ENCODE measurements at regions not wholly inside any gene's neighbourhood (a gene's known extent, or its start where the extent isn't known, plus 50 kb on each side); places are given as distances from the start of the nearest gene placed in this dataset.

DNA sequence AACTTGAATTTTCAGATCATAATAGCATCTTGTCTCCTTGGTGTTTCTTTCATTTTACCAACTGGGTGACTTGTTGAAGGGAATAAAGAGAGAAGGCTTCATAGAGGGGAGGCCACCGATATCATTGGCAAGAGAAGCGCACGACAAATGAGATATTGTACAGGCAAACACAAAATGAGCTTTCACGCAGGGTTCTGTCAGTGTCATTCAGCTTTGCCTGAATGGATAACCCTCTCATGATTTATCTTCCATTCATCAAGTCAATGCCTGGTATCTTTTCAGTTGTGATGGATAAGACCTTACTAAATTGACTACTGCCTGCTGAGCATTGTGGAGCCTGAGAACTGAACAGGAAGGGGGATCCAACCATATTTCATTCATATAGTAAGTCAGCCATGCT lies 188.6 kb upstream of the EPHA3 start:
- TF ChIP-seq, protein P1, sequence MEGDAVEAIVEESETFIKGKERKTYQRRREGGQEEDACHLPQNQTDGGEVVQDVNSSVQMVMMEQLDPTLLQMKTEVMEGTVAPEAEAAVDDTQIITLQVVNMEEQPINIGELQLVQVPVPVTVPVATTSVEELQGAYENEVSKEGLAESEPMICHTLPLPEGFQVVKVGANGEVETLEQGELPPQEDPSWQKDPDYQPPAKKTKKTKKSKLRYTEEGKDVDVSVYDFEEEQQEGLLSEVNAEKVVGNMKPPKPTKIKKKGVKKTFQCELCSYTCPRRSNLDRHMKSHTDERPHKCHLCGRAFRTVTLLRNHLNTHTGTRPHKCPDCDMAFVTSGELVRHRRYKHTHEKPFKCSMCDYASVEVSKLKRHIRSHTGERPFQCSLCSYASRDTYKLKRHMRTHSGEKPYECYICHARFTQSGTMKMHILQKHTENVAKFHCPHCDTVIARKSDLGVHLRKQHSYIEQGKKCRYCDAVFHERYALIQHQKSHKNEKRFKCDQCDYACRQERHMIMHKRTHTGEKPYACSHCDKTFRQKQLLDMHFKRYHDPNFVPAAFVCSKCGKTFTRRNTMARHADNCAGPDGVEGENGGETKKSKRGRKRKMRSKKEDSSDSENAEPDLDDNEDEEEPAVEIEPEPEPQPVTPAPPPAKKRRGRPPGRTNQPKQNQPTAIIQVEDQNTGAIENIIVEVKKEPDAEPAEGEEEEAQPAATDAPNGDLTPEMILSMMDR (IDR thresholded peaks at IDR 0.05; ENCODE audit: insufficient read depth in 1 of 2, low read depth in 1 of 2, low read length in 1 of 2, severe bottlenecking in 1 of 2, unreplicated experiment in 1 of 2), result no peak

DNA sequence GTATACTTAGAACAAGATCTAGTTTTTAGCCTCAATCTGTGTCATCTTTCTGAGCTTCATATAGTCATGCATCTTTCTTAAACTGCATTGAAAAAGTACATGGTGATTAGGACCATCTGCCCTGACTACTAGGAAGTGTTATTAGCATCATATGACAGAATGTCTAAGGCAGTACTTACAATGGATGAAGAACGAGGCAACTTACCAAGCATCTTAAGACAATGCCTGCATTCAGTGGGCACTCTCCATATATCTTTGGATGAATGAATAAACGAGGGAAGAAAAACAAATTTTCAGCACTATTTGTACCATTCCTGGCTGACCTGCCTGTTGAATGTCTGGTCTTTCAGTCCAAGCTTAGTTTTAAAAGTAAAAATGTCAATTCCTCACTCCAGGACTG lies 185.4 kb upstream of the EPHA3 start:
- no peak for DNase-seq
- H3K27me3 ChIP-seq (replicated peaks; ENCODE audit: control insufficient read depth, insufficient read depth, low read length), result no peaks in the 10 kb centered on the region
- CTCF ChIA-PET, result no interaction called here
- H3K4me1 Mint-ChIP-seq (ENCODE audit: low read depth, unreplicated experiment), result no peaks in the 10 kb centered on the region
- no peak overlapping the region for H3K4me3 ChIP-seq (ENCODE audit: low read depth, low read length)
- H3K27me3 Mint-ChIP-seq (ENCODE audit: insufficient read depth, unreplicated experiment), result no peaks in the 10 kb centered on the region
- BruUV-seq (replicated peaks), result no TSS peak
- no peak overlapping the region for H3K27ac Mint-ChIP-seq (ENCODE audit: unreplicated experiment)
- no peaks in the 10 kb centered on the region for H3K36me3 ChIP-seq (ENCODE audit: control insufficient read depth, insufficient read depth, low read length)
- no peaks in the 10 kb centered on the region for H3K9me3 Mint-ChIP-seq (ENCODE audit: unreplicated experiment)
- no peaks in the 10 kb centered on the region for H3K9me3 ChIP-seq
- TF ChIP-seq, protein P1 (IDR thresholded peaks at IDR 0.05; ENCODE audit: insufficient read depth in 1 of 2, low read depth in 1 of 2, low read length in 1 of 2, severe bottlenecking in 1 of 2, unreplicated experiment in 1 of 2), result no peak
- no peaks in the 10 kb centered on the region for H3K36me3 Mint-ChIP-seq (ENCODE audit: insufficient read depth, unreplicated experiment)
- intact Hi-C loops (cut with micrococcal nuclease; ENCODE audit: unreplicated experiment), result no loop called here
- no peak overlapping the region for H3K4me3 Mint-ChIP-seq (ENCODE audit: unreplicated experiment)
- POLR2A ChIA-PET, result no interaction called here
- no peaks in the 10 kb centered on the region for H3K4me1 ChIP-seq

More for the DNA sequence above, 188.6 kb upstream of the EPHA3 start:
- Mint-ChIP-seq H3K4me3 (ENCODE audit: unreplicated experiment) (no peak overlapping the region), H3K4me1 (ENCODE audit: low read depth, unreplicated experiment) (no peaks in the 10 kb centered on the region), H3K9me3 (ENCODE audit: unreplicated experiment) (no peaks in the 10 kb centered on the region), H3K27me3 (ENCODE audit: insufficient read depth, unreplicated experiment) (peaks cover 3% of the 10 kb centered on the region), H3K27ac (ENCODE audit: unreplicated experiment) (no peak overlapping the region), H3K36me3 (ENCODE audit: insufficient read depth, unreplicated experiment) (no peaks in the 10 kb centered on the region)
- Histone ChIP-seq H3K4me1 (no peaks in the 10 kb centered on the region), H3K9me3 (no peaks in the 10 kb centered on the region), H3K36me3 (ENCODE audit: control insufficient read depth, insufficient read depth, low read length) (no peaks in the 10 kb centered on the region), H3K27me3 (replicated peaks; ENCODE audit: control insufficient read depth, insufficient read depth, low read length) (no peaks in the 10 kb centered on the region), H3K4me3 (ENCODE audit: low read depth, low read length) (no peak overlapping the region)
- intact Hi-C loops (cut with micrococcal nuclease; ENCODE audit: unreplicated experiment), result no loop called here
- POLR2A ChIA-PET, result no interaction called here
- CTCF ChIA-PET, result no interaction called here
- no peak for DNase-seq
- no TSS peak for BruUV-seq (replicated peaks)

DNA sequence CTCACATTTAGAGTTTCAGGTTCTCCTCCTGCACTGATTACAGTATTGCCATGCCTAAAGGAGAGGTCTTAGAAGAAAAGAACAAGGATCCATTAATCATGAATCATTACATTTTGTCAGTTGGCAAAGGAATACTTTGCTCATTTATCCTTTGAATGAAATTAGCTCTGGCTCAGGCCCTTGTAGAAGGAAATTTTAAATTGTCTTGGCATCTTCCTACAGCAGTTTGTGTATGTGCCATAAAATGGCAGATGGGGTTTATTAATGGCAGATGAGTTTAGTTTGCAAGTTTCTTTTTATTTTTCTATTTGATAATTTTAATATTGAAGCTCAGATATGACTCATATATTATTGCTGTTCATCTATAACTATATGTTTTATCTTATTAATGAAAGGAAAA lies 181.2 kb upstream of the EPHA3 start:
- H3K27me3 Mint-ChIP-seq (ENCODE audit: insufficient read depth, unreplicated experiment), result peaks cover 3% of the 10 kb centered on the region
- no peaks in the 10 kb centered on the region for H3K4me1 Mint-ChIP-seq (ENCODE audit: low read depth, unreplicated experiment)
- Histone ChIP-seq H3K4me3 (ENCODE audit: low read depth, low read length) (no peak overlapping the region), H3K9me3 (no peaks in the 10 kb centered on the region), H3K36me3 (ENCODE audit: control insufficient read depth, insufficient read depth, low read length) (no peaks in the 10 kb centered on the region), H3K27me3 (replicated peaks; ENCODE audit: control insufficient read depth, insufficient read depth, low read length) (no peaks in the 10 kb centered on the region), H3K4me1 (no peaks in the 10 kb centered on the region)
- no peaks in the 10 kb centered on the region for H3K36me3 Mint-ChIP-seq (ENCODE audit: insufficient read depth, unreplicated experiment)
- POLR2A ChIA-PET, result no interaction called here
- BruUV-seq (replicated peaks), result no TSS peak
- TF ChIP-seq, protein P1 (IDR thresholded peaks at IDR 0.05; ENCODE audit: insufficient read depth in 1 of 2, low read depth in 1 of 2, low read length in 1 of 2, severe bottlenecking in 1 of 2, unreplicated experiment in 1 of 2), result no peak
- no peak for DNase-seq
- CTCF ChIA-PET, result no interaction called here
- no peak overlapping the region for H3K27ac Mint-ChIP-seq (ENCODE audit: unreplicated experiment)
- H3K4me3 Mint-ChIP-seq (ENCODE audit: unreplicated experiment), result no peak overlapping the region
- intact Hi-C loops (cut with micrococcal nuclease; ENCODE audit: unreplicated experiment), result no loop called here
- H3K9me3 Mint-ChIP-seq (ENCODE audit: unreplicated experiment), result no peaks in the 10 kb centered on the region

All from Caco-2 (cell line).